ENCODE measurements at regions not wholly inside any gene's neighbourhood (a gene's known extent, or its start where the extent isn't known, plus 50 kb on each side); places are given as distances from the start of the nearest gene placed in this dataset.

- H3K4me3 ChIP-seq: no peak overlapping the region
- intact Hi-C loops (cut with DNase I; ENCODE audit: low total_unique reads): no loop called here
- H3K27me3 ChIP-seq: no peaks in the 10 kb centered on the region
- H3K36me3 ChIP-seq: no peaks in the 10 kb centered on the region
- H3K4me1 ChIP-seq: no peaks in the 10 kb centered on the region
- DNase-seq: no peak
- no peaks in the 10 kb centered on the region for H3K9me3 ChIP-seq
- no peak for TF ChIP-seq CTCF (IDR thresholded peaks at IDR 0.05)
- H3K27ac ChIP-seq: no peak overlapping the region
Measured at GRCh38 chr5:56663523-56663922, 151.8 kb upstream of the MAP3K1 start.

GRCh38 chr5:56662893-56663292 lies 152.5 kb upstream of the MAP3K1 start:
- no peaks in the 10 kb centered on the region for H3K4me1 ChIP-seq

GRCh38 chr5:56659971-56660370 lies 155.4 kb upstream of the MAP3K1 start:
- H3K36me3 ChIP-seq: no peaks in the 10 kb centered on the region
- no peaks in the 10 kb centered on the region for H3K27me3 ChIP-seq
- no peaks in the 10 kb centered on the region for H3K9me3 ChIP-seq
- DNase-seq: no peak
- intact Hi-C loops (cut with DNase I; ENCODE audit: low total_unique reads): no loop called here
- H3K4me3 ChIP-seq: no peak overlapping the region
- TF ChIP-seq CTCF (IDR thresholded peaks at IDR 0.05): no peak
- no peaks in the 10 kb centered on the region for H3K4me1 ChIP-seq
- H3K27ac ChIP-seq: no peak overlapping the region

More at GRCh38 chr5:56662893-56663292, 152.5 kb upstream of the MAP3K1 start:
- intact Hi-C loops (cut with DNase I; ENCODE audit: low total_unique reads): no loop called here
- no peaks in the 10 kb centered on the region for H3K27me3 ChIP-seq
- no peak overlapping the region for H3K27ac ChIP-seq
- no peak overlapping the region for H3K4me3 ChIP-seq
- no peak for DNase-seq
- H3K9me3 ChIP-seq: no peaks in the 10 kb centered on the region
- H3K36me3 ChIP-seq: no peaks in the 10 kb centered on the region
- TF ChIP-seq CTCF (IDR thresholded peaks at IDR 0.05): no peak

GRCh38 chr5:56658972-56659371 lies 156.4 kb upstream of the MAP3K1 start:
- no peak for TF ChIP-seq CTCF (IDR thresholded peaks at IDR 0.05)
- intact Hi-C loops (cut with DNase I; ENCODE audit: low total_unique reads): no loop called here
- Histone ChIP-seq H3K27me3 (no peaks in the 10 kb centered on the region), H3K4me3 (no peak overlapping the region), H3K36me3 (no peaks in the 10 kb centered on the region), H3K4me1 (no peaks in the 10 kb centered on the region), H3K27ac (no peak overlapping the region), H3K9me3 (no peaks in the 10 kb centered on the region)
- DNase-seq: no peak

- no peaks in the 10 kb centered on the region for H3K4me1 ChIP-seq
- no peak overlapping the region for H3K27ac ChIP-seq
- no peak for TF ChIP-seq CTCF (IDR thresholded peaks at IDR 0.05)
- H3K9me3 ChIP-seq: no peaks in the 10 kb centered on the region
- intact Hi-C loops (cut with DNase I; ENCODE audit: low total_unique reads): no loop called here
- DNase-seq: no peak
- H3K27me3 ChIP-seq: no peaks in the 10 kb centered on the region
- H3K4me3 ChIP-seq: no peak overlapping the region
- H3K36me3 ChIP-seq: no peaks in the 10 kb centered on the region
Measured at GRCh38 chr5:56656846-56657726, 158.3 kb upstream of the MAP3K1 start.

Data from tibial artery (tissue), 4 donors.